Endothelial cell of umbilical vein (primary cell): ENCODE measurements at regions not wholly inside any gene's neighbourhood (a gene's known extent, or its start where the extent isn't known, plus 50 kb on each side); places are given as distances from the start of the nearest gene placed in this dataset.

ENCODE experiments used
- BruUV-seq: library from RNA; stranded (reverse); fragments of 400-500 nt; replicated peaks from 2 replicates; lab custom pipeline; 2021; lab: Mats Ljungman, UMichigan
- CTCF ChIA-PET: fragments of 300-600, 350-600 bp; sonication (Branson Sonifier 250); formaldehyde crosslinking; loops from one replicate; lab custom pipeline; 2021; ENCODE audit warnings: antibody characterized with exemption, inconsistent platforms; lab: Charles Lee
- POLR2A ChIA-PET: fragments of 300-600, 350-600 bp; sonication (Branson Sonifier 250); formaldehyde crosslinking; loops from one replicate; lab custom pipeline; 2021; ENCODE audit warnings: antibody characterized with exemption, inconsistent platforms; lab: Charles Lee
- DNase-seq: peaks from one replicate; pipeline ENCODE4 v3.0.0-alpha.2; 2011; ENCODE audit warnings: low read depth, low spot score
- FAIRE-seq: peaks from 2 replicates; lab custom pipeline; 2011; peaks lifted over from hg19 to GRCh38; lab: Jason Lieb, UNC
- H2AFZ ChIP-seq: 2 replicates; pipeline ENCODE4 v1.6.0; 2012; ENCODE audit warnings: low read depth, low read length, control low read depth, inconsistent platforms
- H3K27ac ChIP-seq: 2 replicates; pipeline ENCODE4 v1.5.1; 2011; ENCODE audit warnings: low read depth, mild to moderate bottlenecking, control low read depth, low read length, moderate library complexity; ENCODE audit not compliant: insufficient read depth
- H3K27me3 ChIP-seq, 2 experiments: 2 replicates each; pipeline versions ENCODE4 v1.6.0 to v1.6.1; 2011; ENCODE audit warnings: low read length in 2 of 2, mixed read lengths in 1 of 2; ENCODE audit not compliant: control insufficient read depth in 2 of 2, insufficient read depth in 2 of 2
- H3K36me3 ChIP-seq, 2 experiments: 2 replicates in 1 of 2; 3 replicates in 1 of 2; pipeline ENCODE4 v1.5.1; 2011; ENCODE audit warnings: low read length in 2 of 2, mild to moderate bottlenecking in 1 of 2, moderate library complexity in 1 of 2; ENCODE audit not compliant: control insufficient read depth in 2 of 2, insufficient read depth in 2 of 2; ENCODE audit errors: extremely low read depth in 1 of 2
- H3K4me1 ChIP-seq: 3 replicates; pipeline ENCODE4 v1.5.1; 2011; ENCODE audit warnings: mild to moderate bottlenecking, low read length; ENCODE audit not compliant: control insufficient read depth, insufficient read depth; ENCODE audit errors: extremely low read depth
- H3K4me2 ChIP-seq: 2 replicates; pipeline ENCODE4 v1.6.1; 2011; ENCODE audit warnings: low read length, control low read depth, mixed read lengths; ENCODE audit not compliant: insufficient read depth
- H3K4me3 ChIP-seq, 3 experiments: fragments of 200-600 bp in 1 of 3; sonication (generic), shearing (Covaris generic) in 1 of 3; replicated peaks in 1 of 3; 2 replicates each; pipeline ENCODE4 v1.5.1; 2011 to 2016; ENCODE audit warnings: control low read depth in 3 of 3, low read length in 3 of 3, mild to moderate bottlenecking in 2 of 3, inconsistent platforms in 1 of 3, low read depth in 1 of 3, moderate library complexity in 1 of 3; ENCODE audit not compliant: insufficient read depth in 1 of 3
- H3K79me2 ChIP-seq: 2 replicates; pipeline ENCODE4 v1.6.0; 2012; ENCODE audit warnings: low read length, inconsistent platforms; ENCODE audit not compliant: control insufficient read depth, insufficient read depth
- H3K9ac ChIP-seq: replicated peaks from 2 replicates; pipeline ENCODE3; 2011; ENCODE audit warnings: low read length, control low read depth; ENCODE audit not compliant: insufficient read depth; ENCODE audit errors: extremely low read depth
- H3K9me1 ChIP-seq: replicated peaks from 3 replicates; pipeline ENCODE4 v1.6.0; 2011; ENCODE audit warnings: mild to moderate bottlenecking, low read length; ENCODE audit not compliant: control insufficient read depth, insufficient read depth; ENCODE audit errors: extremely low read depth
- H3K9me3 ChIP-seq: replicated peaks from 2 replicates; pipeline ENCODE4 v1.5.1; 2012; ENCODE audit warnings: low read length, inconsistent platforms; ENCODE audit not compliant: control insufficient read depth, insufficient read depth
- H4K20me1 ChIP-seq: replicated peaks from 2 replicates; pipeline ENCODE3; 2011; ENCODE audit warnings: mild to moderate bottlenecking, low read length; ENCODE audit not compliant: control insufficient read depth, insufficient read depth; ENCODE audit errors: extremely low read depth
- CTCF ChIP-seq, 2 donors: IDR thresholded peaks; 1 replicate in 1 of 2; 2 replicates in 1 of 2; pipeline ENCODE4 v1.5.1; 2011; ENCODE audit warnings: low read length in 2 of 2, mild to moderate bottlenecking in 2 of 2, moderate library complexity in 2 of 2, control low read depth in 1 of 2, inconsistent platforms in 1 of 2, low read depth in 1 of 2; ENCODE audit not compliant: insufficient read depth in 1 of 2; ENCODE audit errors: extremely low read depth in 1 of 2
- EZH2 ChIP-seq: IDR thresholded peaks from 2 replicates; pipeline ENCODE4 v1.6.1; 2012; ENCODE audit warnings: borderline replicate concordance, low read depth, mild to moderate bottlenecking, moderate library complexity, low read length, inconsistent platforms; ENCODE audit not compliant: severe bottlenecking
- FOS ChIP-seq: IDR thresholded peaks from 2 replicates; pipeline ENCODE4 v1.6.1; 2011; ENCODE audit warnings: mild to moderate bottlenecking, low read length, moderate library complexity, borderline replicate concordance; ENCODE audit not compliant: insufficient read depth
- GATA2 ChIP-seq: IDR thresholded peaks from 2 replicates; pipeline ENCODE4 v1.7.0; 2011; ENCODE audit warnings: low read depth, mild to moderate bottlenecking, moderate library complexity, mixed read lengths, low read length; ENCODE audit not compliant: insufficient read length, insufficient read depth
- JUN ChIP-seq: IDR thresholded peaks from 2 replicates; pipeline ENCODE4 v1.6.1; 2011; ENCODE audit warnings: borderline replicate concordance, low read depth; ENCODE audit not compliant: insufficient read length, insufficient read depth
- MAX ChIP-seq: IDR thresholded peaks from 2 replicates; pipeline ENCODE4 v1.6.1; 2011; ENCODE audit not compliant: insufficient read depth, insufficient read length
- MYC ChIP-seq: IDR thresholded peaks from one replicate; pipeline ENCODE4 v1.6.1; 2011; ENCODE audit warnings: mild to moderate bottlenecking, low read depth, low read length
- POLR2A ChIP-seq: IDR thresholded peaks from 2 replicates; pipeline ENCODE4 v1.6.1; 2012; ENCODE audit warnings: low read depth, mild to moderate bottlenecking, control low read depth, low read length
- POLR2AphosphoS5 ChIP-seq: IDR thresholded peaks from 2 replicates; pipeline ENCODE4 v1.6.1; 2012; ENCODE audit warnings: low read depth, mild to moderate bottlenecking, control low read depth, low read length, moderate library complexity; ENCODE audit not compliant: insufficient read depth
- dilution Hi-C: fragments of 300-500 bp; cut with MboI; formaldehyde crosslinking; loops from one replicate; pipeline ENCODE4 v1.15.0; 2019; ENCODE audit warnings: low sequenced_read_pairs; ENCODE audit not compliant: extremely low pct_ligation_motif_present
- intact Hi-C: fragments of 100-400 bp; cut with micrococcal nuclease; formaldehyde crosslinking; loops from one replicate; pipeline ENCODE4 v1.10.0; 2022

- intact Hi-C loops (no loop called here), dilution Hi-C loops (no loop called here)
- no TSS peak for BruUV-seq
- H3K27me3 ChIP-seq = no peaks in the 10 kb centered on the region
- H2AFZ ChIP-seq = no peak overlapping the region
- H3K4me1 ChIP-seq = no peaks in the 10 kb centered on the region
- no peaks in the 10 kb centered on the region for H3K9me1 ChIP-seq
- no peaks in the 10 kb centered on the region for H4K20me1 ChIP-seq
- no peak for FAIRE-seq
- CTCF ChIA-PET = interaction anchor here (1.1 kb wide), 1 partner anchor 55 kb away, joined by 4 read pairs; no protein-coding TSS in a partner anchor
- POLR2A ChIA-PET = no interaction called here
- TF ChIP-seq JUN (no peak), EZH2 (no peak), FOS (no peak), MAX (no peak), MYC (no peak), POLR2A (no peak), POLR2AphosphoS5 (no peak)
- H3K4me3 ChIP-seq = no peak overlapping the region
- DNase-seq = no peak
- H3K9me3 ChIP-seq = no peaks in the 10 kb centered on the region
- H3K27ac ChIP-seq = no peak overlapping the region
- H3K9ac ChIP-seq = no peak overlapping the region
- H3K79me2 ChIP-seq = no peaks in the 10 kb centered on the region
- H3K36me3 ChIP-seq = no peaks in the 10 kb centered on the region
- H3K4me2 ChIP-seq = no peak overlapping the region
These were observed 213.6 kb downstream of the RAB38 start for GRCh38 chr11:87961606-87962005.

- ChIA-PET CTCF (interaction anchor here (1.1 kb wide), 1 partner anchor 69 kb away, joined by 3 read pairs; no protein-coding TSS in a partner anchor), POLR2A (no interaction called here)
- FAIRE-seq (no peak), DNase-seq (no peak)
- Histone ChIP-seq H3K9ac (no peak overlapping the region), H3K4me3 (no peak overlapping the region), H2AFZ (no peak overlapping the region), H3K27me3 (no peaks in the 10 kb centered on the region), H4K20me1 (no peaks in the 10 kb centered on the region), H3K9me1 (no peaks in the 10 kb centered on the region), H3K4me2 (no peak overlapping the region), H3K36me3 (no peaks in the 10 kb centered on the region), H3K27ac (no peak overlapping the region), H3K9me3 (no peaks in the 10 kb centered on the region), H3K79me2 (no peaks in the 10 kb centered on the region), H3K4me1 (no peaks in the 10 kb centered on the region)
- dilution Hi-C loops = no loop called here
- TF ChIP-seq EZH2 (no peak), CTCF (IDR thresholded peaks at IDR 0.05; ENCODE audit: extremely low read depth in 1 of 2, insufficient read depth in 1 of 2, low read depth in 1 of 2, low read length in 2 of 2) (no peak), POLR2AphosphoS5 (no peak), MYC (no peak), GATA2 (no peak), MAX (no peak), JUN (no peak), FOS (no peak), POLR2A (no peak)
- BruUV-seq = no TSS peak
- intact Hi-C loops = no loop called here
These were observed 217.3 kb downstream of the RAB38 start for GRCh38 chr11:87957961-87958360.
